ENCODE measurements at regions not wholly inside any gene's neighbourhood (a gene's known extent, or its start where the extent isn't known, plus 50 kb on each side); places are given as distances from the start of the nearest gene placed in this dataset.

GRCh38 chr1:237972186-237972585, 81.5 kb upstream of the ZP4 start:
- no peak overlapping the region for H3K4me3 Mint-ChIP-seq (ENCODE audit: unreplicated experiment)
- no peak overlapping the region for H3K27ac Mint-ChIP-seq (ENCODE audit: unreplicated experiment)
- Histone ChIP-seq H3K27ac (ENCODE audit: low read depth, low read length) (no peak overlapping the region), H3K79me2 (ENCODE audit: insufficient read depth, low read length) (no peaks in the 10 kb centered on the region), H3K4me3 (ENCODE audit: insufficient read depth, low read depth, low read length) (no peak overlapping the region), H3K9me3 (ENCODE audit: insufficient read depth, low read depth, low read length) (no peaks in the 10 kb centered on the region), H3K36me3 (ENCODE audit: insufficient read depth, low read length) (no peaks in the 10 kb centered on the region), H2AFZ (ENCODE audit: low read depth, low read length) (no peak overlapping the region), H3K9ac (ENCODE audit: low read length) (no peak overlapping the region), H4K20me1 (ENCODE audit: insufficient read depth, low read length) (no peaks in the 10 kb centered on the region), H3K4me2 (ENCODE audit: low read length) (no peak overlapping the region), H3K27me3 (ENCODE audit: insufficient read depth, low read length) (no peaks in the 10 kb centered on the region), H3K4me1 (ENCODE audit: insufficient read depth, low read length) (no peaks in the 10 kb centered on the region)
- H3K27me3 Mint-ChIP-seq (ENCODE audit: low read depth, unreplicated experiment): no peaks in the 10 kb centered on the region
- TF ChIP-seq EZH2 (IDR thresholded peaks at IDR 0.05; ENCODE audit: insufficient read depth, low read length): no peak
- no peak for TF ChIP-seq CTCF (IDR thresholded peaks at IDR 0.05; ENCODE audit: insufficient read depth, low read depth, low read length)
- H3K36me3 Mint-ChIP-seq (ENCODE audit: low read depth, unreplicated experiment): no peaks in the 10 kb centered on the region
- H3K9me3 Mint-ChIP-seq (ENCODE audit: unreplicated experiment): peaks cover 3% of the 10 kb centered on the region
- no peak for DNase-seq (ENCODE audit: low read depth)
- H3K4me1 Mint-ChIP-seq (ENCODE audit: low read depth, unreplicated experiment): peaks cover 5% of the 10 kb centered on the region
- no peak for FAIRE-seq

GRCh38 chr1:237962985-237963384, 72.3 kb upstream of the ZP4 start:
- no peak for FAIRE-seq
- Mint-ChIP-seq H3K9me3 (ENCODE audit: unreplicated experiment) (no peaks in the 10 kb centered on the region), H3K4me3 (ENCODE audit: unreplicated experiment) (no peak overlapping the region), H3K27ac (ENCODE audit: unreplicated experiment) (no peak overlapping the region), H3K27me3 (ENCODE audit: low read depth, unreplicated experiment) (no peaks in the 10 kb centered on the region), H3K4me1 (ENCODE audit: low read depth, unreplicated experiment) (peaks cover 6% of the 10 kb centered on the region), H3K36me3 (ENCODE audit: low read depth, unreplicated experiment) (no peaks in the 10 kb centered on the region)
- no peak overlapping the region for H3K27ac ChIP-seq (ENCODE audit: low read depth, low read length)
- H3K4me2 ChIP-seq (ENCODE audit: low read length): no peak overlapping the region
- no peaks in the 10 kb centered on the region for H3K27me3 ChIP-seq (ENCODE audit: insufficient read depth, low read length)
- no peak for DNase-seq (ENCODE audit: low read depth)
- TF ChIP-seq EZH2 (IDR thresholded peaks at IDR 0.05; ENCODE audit: insufficient read depth, low read length): no peak
- no peak for TF ChIP-seq CTCF (IDR thresholded peaks at IDR 0.05; ENCODE audit: insufficient read depth, low read depth, low read length)
- no peak overlapping the region for H2AFZ ChIP-seq (ENCODE audit: low read depth, low read length)
- no peaks in the 10 kb centered on the region for H3K36me3 ChIP-seq (ENCODE audit: insufficient read depth, low read length)
- H4K20me1 ChIP-seq (ENCODE audit: insufficient read depth, low read length): no peaks in the 10 kb centered on the region
- no peaks in the 10 kb centered on the region for H3K9me3 ChIP-seq (ENCODE audit: insufficient read depth, low read depth, low read length)
- no peaks in the 10 kb centered on the region for H3K4me1 ChIP-seq (ENCODE audit: insufficient read depth, low read length)
- H3K79me2 ChIP-seq (ENCODE audit: insufficient read depth, low read length): no peaks in the 10 kb centered on the region
- H3K4me3 ChIP-seq (ENCODE audit: insufficient read depth, low read depth, low read length): no peak overlapping the region
- H3K9ac ChIP-seq (ENCODE audit: low read length): no peak overlapping the region

- H3K27ac ChIP-seq (ENCODE audit: low read depth, low read length): no peak overlapping the region
- H3K36me3 ChIP-seq (ENCODE audit: insufficient read depth, low read length): no peaks in the 10 kb centered on the region
- Mint-ChIP-seq H3K9me3 (ENCODE audit: unreplicated experiment) (no peaks in the 10 kb centered on the region), H3K27me3 (ENCODE audit: low read depth, unreplicated experiment) (no peaks in the 10 kb centered on the region), H3K36me3 (ENCODE audit: low read depth, unreplicated experiment) (no peaks in the 10 kb centered on the region), H3K4me3 (ENCODE audit: unreplicated experiment) (no peak overlapping the region), H3K4me1 (ENCODE audit: low read depth, unreplicated experiment) (peaks cover 6% of the 10 kb centered on the region), H3K27ac (ENCODE audit: unreplicated experiment) (no peak overlapping the region)
- H3K4me2 ChIP-seq (ENCODE audit: low read length): no peak overlapping the region
- H4K20me1 ChIP-seq (ENCODE audit: insufficient read depth, low read length): no peaks in the 10 kb centered on the region
- H3K4me3 ChIP-seq (ENCODE audit: insufficient read depth, low read depth, low read length): no peak overlapping the region
- no peak overlapping the region for H2AFZ ChIP-seq (ENCODE audit: low read depth, low read length)
- no peaks in the 10 kb centered on the region for H3K9me3 ChIP-seq (ENCODE audit: insufficient read depth, low read depth, low read length)
- no peak overlapping the region for H3K9ac ChIP-seq (ENCODE audit: low read length)
- no peaks in the 10 kb centered on the region for H3K4me1 ChIP-seq (ENCODE audit: insufficient read depth, low read length)
- DNase-seq (ENCODE audit: low read depth): no peak
- TF ChIP-seq CTCF (IDR thresholded peaks at IDR 0.05; ENCODE audit: insufficient read depth, low read depth, low read length): no peak
- no peak for TF ChIP-seq EZH2 (IDR thresholded peaks at IDR 0.05; ENCODE audit: insufficient read depth, low read length)
- no peaks in the 10 kb centered on the region for H3K27me3 ChIP-seq (ENCODE audit: insufficient read depth, low read length)
- FAIRE-seq: no peak
- H3K79me2 ChIP-seq (ENCODE audit: insufficient read depth, low read length): no peaks in the 10 kb centered on the region
These were observed 71.0 kb upstream of the ZP4 start for GRCh38 chr1:237961754-237962153.

All from astrocyte (in vitro differentiated cells and primary cell).